ENCODE measurements at regions not wholly inside any gene's neighbourhood (a gene's known extent, or its start where the extent isn't known, plus 50 kb on each side); places are given as distances from the start of the nearest gene placed in this dataset.

DNA sequence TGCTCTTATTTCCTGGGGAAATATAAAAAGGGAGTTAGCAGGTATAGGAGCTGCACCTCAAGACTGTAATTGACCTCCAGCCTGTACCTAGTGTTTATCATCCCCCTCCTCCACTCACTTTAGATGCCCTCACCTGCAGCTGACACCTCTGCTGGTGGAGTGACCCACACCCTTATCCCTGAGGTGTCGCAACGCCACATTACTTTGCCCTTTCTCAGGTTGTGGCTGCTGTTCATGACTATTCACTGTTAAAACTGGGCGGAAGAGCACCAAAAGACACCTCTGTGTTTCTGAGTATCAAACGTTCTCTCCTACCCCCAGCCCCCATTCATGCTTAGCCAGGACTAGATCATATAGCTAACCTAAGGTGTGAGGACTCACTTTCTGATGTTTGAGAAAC is 101.5 kb upstream of the ADAMTS3 start:
- TF ChIP-seq POLR2A (IDR thresholded peaks at IDR 0.05; ENCODE audit: low read depth, low read length) (no peak), EZH2 (IDR thresholded peaks at IDR 0.05; ENCODE audit: borderline replicate concordance, low read depth, low read length, severe bottlenecking) (no peak), FOS (IDR thresholded peaks at IDR 0.05; ENCODE audit: borderline replicate concordance, insufficient read depth, low read length) (no peak), CTCF (IDR thresholded peaks at IDR 0.05; ENCODE audit: extremely low read depth in 1 of 2, insufficient read depth in 1 of 2, low read depth in 1 of 2, low read length in 2 of 2) (no peak)
